Right lobe of liver (tissue), 6 donors: ENCODE measurements at regions not wholly inside any gene's neighbourhood (a gene's known extent, or its start where the extent isn't known, plus 50 kb on each side); places are given as distances from the start of the nearest gene placed in this dataset.

Experiments
- ATAC-seq, 4 donors: fragments of 200-7000 bp; cut with Tn5 transposase; one replicate each; pipeline ENCODE4 v1.9.1; 2020; ENCODE audit warnings: mild to moderate bottlenecking in 4 of 4, moderate library complexity in 4 of 4
- DNase-seq, 3 donors: peaks; one replicate each; pipeline ENCODE4 v3.0.0-alpha.2; 2020
- H3K27ac ChIP-seq, 3 donors: fragments of 200-600 bp; one replicate each; pipeline ENCODE4 v1.8.0; 2022
- H3K27me3 ChIP-seq, 2 donors: fragments of 200-600 bp; one replicate each; pipeline ENCODE4 v1.8.0; 2022
- H3K36me3 ChIP-seq, 4 donors: fragments of 200-600 bp; sonication (generic) in 1 of 4; one replicate each; pipeline versions ENCODE4 v1.5.1 to v1.8.0; 2017 to 2022; ENCODE audit warnings: control low read depth in 1 of 4
- H3K4me1 ChIP-seq, 4 donors: fragments of 200-600 bp; sonication (generic) in 1 of 4; one replicate each; pipeline versions ENCODE4 v1.5.1 to v1.8.0; 2017 to 2022; ENCODE audit warnings: control low read depth in 1 of 4
- H3K4me3 ChIP-seq, 3 donors: fragments of 200-600 bp; one replicate each; pipeline ENCODE4 v1.8.0; 2022
- H3K9me3 ChIP-seq, 4 donors: fragments of 200-600 bp; sonication (generic) in 1 of 4; one replicate each; pipeline versions ENCODE4 v1.5.1 to v1.8.0; 2017 to 2022; ENCODE audit warnings: control low read depth in 1 of 4
- CTCF ChIP-seq, 4 donors: fragments of 200-600 bp in 3 of 4; fragments of 450-650 bp in 1 of 4; IDR thresholded peaks; one replicate each; pipeline versions ENCODE4 v1.5.1 to v1.8.0; 2016 to 2022; ENCODE audit warnings: antibody characterized with exemption in 4 of 4, mild to moderate bottlenecking in 2 of 4
- POLR2A ChIP-seq: fragments of 450-650 bp; IDR thresholded peaks from one replicate; pipeline ENCODE4 v1.6.1; 2017; ENCODE audit warnings: antibody characterized with exemption, mild to moderate bottlenecking
- WGBS: methylation state at CpG from one replicate; pipeline ENCODE4 v1.1.6; 2018; ENCODE audit warnings: low coverage, low lambda C conversion rate; ENCODE audit not compliant: insufficient coverage; ENCODE audit errors: missing lambda C conversion rate; 5-methylcytosine and 5-hydroxymethylcytosine counted together
- intact Hi-C, 2 donors: fragments of 100-400 bp; cut with DNase I; formaldehyde crosslinking; loops; one replicate each; pipeline versions ENCODE4 v1.11.2 to v1.14.1; 2022
- donor health status: DM: no; HTN: yes; CAD: no.
- donor health status: DM: no; HTN: no; CAD: no.
- donor health status: DM: no; HTN: no; CAD: no.
- donor health status: DM: no; HTN: yes; CAD: no.
- donor health status: DM: no; HTN: yes; CAD: no.

DNA sequence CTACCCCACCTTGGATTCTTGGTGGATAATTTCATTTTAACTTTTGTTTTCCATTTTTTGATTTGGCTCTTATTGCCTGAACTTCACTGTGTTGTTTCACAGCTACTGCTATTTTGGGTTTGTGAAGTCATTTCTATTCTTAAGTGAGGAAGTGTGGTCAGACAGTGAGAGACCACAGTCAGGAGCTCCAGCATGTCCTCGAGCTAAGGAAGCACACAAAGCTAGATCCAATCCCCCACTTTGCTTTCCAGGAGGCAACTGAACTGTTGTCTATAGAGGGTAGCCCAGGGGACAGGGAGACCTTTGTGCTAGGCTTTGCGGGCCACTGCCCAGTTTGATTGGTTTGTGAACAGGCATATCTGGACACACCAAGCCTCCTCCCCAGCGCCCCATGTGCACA, 251.8 kb upstream of the KIRREL3 start:
- H3K4me1 ChIP-seq: no peaks in the 10 kb centered on the region
- H3K27ac ChIP-seq: no peak overlapping the region
- no peaks in the 10 kb centered on the region for H3K36me3 ChIP-seq
- H3K27me3 ChIP-seq: no peaks in the 10 kb centered on the region
- WGBS: 17% methylated on average over 1 of the region's 3 CpGs
- TF ChIP-seq POLR2A (no peak), CTCF (IDR thresholded peaks at IDR 0.05) (no peak)
- intact Hi-C loops: no loop called here
- H3K9me3 ChIP-seq: no peaks in the 10 kb centered on the region
- DNase-seq (no peak), ATAC-seq (no peak)
- H3K4me3 ChIP-seq: no peak overlapping the region

- WGBS: 75% methylated on average over 4 of the region's 4 CpGs
- Histone ChIP-seq H3K27ac (no peak overlapping the region), H3K4me1 (no peaks in the 10 kb centered on the region), H3K27me3 (no peaks in the 10 kb centered on the region), H3K9me3 (no peaks in the 10 kb centered on the region), H3K4me3 (no peak overlapping the region), H3K36me3 (no peaks in the 10 kb centered on the region)
- intact Hi-C loops: no loop called here
- TF ChIP-seq CTCF (IDR thresholded peaks at IDR 0.05): no peak
- no peak for TF ChIP-seq POLR2A
- no peak for DNase-seq
- no peak for ATAC-seq
These were observed 249.0 kb upstream of the KIRREL3 start for GRCh38 chr11:127249576-127249975.

DNA sequence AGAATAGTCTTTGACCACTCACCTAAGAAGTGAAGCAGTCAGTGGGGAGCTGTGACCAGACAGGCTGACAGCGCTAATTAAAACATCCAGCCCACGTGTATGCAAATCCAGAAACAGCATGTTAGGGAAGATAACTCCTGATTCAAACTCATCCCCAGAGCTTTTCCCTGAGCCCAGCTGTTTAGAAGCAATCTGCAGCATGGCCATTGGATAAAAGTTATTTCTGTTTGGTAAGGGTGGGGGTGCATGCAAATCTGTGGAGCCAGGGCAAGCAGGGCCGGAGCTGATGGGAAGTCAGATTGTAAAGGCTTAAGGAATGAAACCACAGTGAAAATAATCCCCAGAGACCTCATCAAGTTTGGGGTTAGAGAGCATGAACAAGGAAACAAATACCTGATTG, 247.9 kb upstream of the KIRREL3 start:
- TF ChIP-seq POLR2A (no peak), CTCF (IDR thresholded peaks at IDR 0.05) (no peak)
- no peak for ATAC-seq
- no peak for DNase-seq

DNA sequence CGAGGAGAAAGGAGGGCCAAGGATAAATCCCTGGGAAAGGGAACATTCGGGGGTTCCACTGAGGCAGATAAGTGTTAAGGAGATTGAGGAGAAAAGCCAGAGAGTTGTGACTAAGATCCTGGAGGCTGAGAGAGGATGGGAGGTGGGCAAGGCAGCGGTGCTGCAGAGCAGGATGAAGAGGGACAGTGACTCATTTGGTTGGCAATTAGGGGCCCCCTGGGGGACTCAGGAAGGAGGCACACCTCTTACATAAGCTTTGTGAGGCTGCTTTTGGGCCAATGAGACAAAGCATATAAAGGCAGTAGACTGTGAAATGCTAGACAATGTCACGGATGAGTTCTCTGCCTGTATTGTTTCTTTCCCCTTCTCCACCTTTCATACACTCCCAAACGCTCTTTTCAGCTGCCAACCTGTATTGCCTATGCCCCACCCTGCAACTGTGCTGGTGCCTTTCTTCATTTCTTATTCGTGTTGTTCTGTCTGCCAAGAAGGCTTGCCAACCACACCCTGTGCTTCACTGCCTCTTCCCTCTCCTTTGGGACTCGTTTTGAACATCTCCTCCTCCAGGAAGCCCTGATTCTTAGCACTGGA, 246.8 kb upstream of the KIRREL3 start:
- DNase-seq: no peak
- no peak overlapping the region for H3K27ac ChIP-seq
- no peaks in the 10 kb centered on the region for H3K9me3 ChIP-seq
- H3K4me3 ChIP-seq: no peak overlapping the region
- no peaks in the 10 kb centered on the region for H3K36me3 ChIP-seq
- no peak for ATAC-seq
- H3K4me1 ChIP-seq: no peaks in the 10 kb centered on the region
- TF ChIP-seq CTCF (IDR thresholded peaks at IDR 0.05): no peak
- TF ChIP-seq POLR2A: no peak
- intact Hi-C loops: no loop called here
- H3K27me3 ChIP-seq: no peaks in the 10 kb centered on the region
- WGBS: 42% methylated on average over 6 of the region's 7 CpGs

More for the DNA sequence above, 247.9 kb upstream of the KIRREL3 start:
- H3K27me3 ChIP-seq: no peaks in the 10 kb centered on the region
- no peaks in the 10 kb centered on the region for H3K36me3 ChIP-seq
- intact Hi-C loops: no loop called here
- no peaks in the 10 kb centered on the region for H3K4me1 ChIP-seq
- 51% methylated on average over 3 of the region's 3 CpGs for WGBS
- no peaks in the 10 kb centered on the region for H3K9me3 ChIP-seq
- no peak overlapping the region for H3K27ac ChIP-seq
- H3K4me3 ChIP-seq: no peak overlapping the region

DNA sequence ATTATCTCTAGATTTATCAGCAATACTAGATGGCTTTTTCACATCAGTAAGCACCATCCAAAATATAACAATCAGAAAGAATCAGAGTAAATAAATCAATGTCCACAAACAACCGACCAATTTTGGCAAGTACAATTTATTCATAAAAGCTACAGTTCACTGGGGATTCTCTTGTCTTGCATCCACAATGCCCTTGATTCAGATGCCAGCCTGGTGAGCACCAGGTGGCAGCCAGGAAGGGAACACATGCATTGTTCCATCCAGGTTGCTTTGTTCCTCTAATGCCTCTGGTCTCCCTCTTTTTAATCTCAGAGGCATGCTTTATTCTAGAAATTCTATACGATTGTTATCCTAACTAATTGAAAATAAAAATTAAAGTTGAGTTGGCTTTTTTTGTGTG, 242.1 kb upstream of the KIRREL3 start:
- no peak for TF ChIP-seq CTCF (IDR thresholded peaks at IDR 0.05)
- TF ChIP-seq POLR2A: no peak
- intact Hi-C loops: no loop called here
- DNase-seq (no peak), ATAC-seq (no peak)
- Histone ChIP-seq H3K4me3 (no peak overlapping the region), H3K36me3 (no peaks in the 10 kb centered on the region), H3K9me3 (no peaks in the 10 kb centered on the region), H3K27me3 (no peaks in the 10 kb centered on the region), H3K27ac (no peak overlapping the region), H3K4me1 (no peaks in the 10 kb centered on the region)
- WGBS: 21% methylated on average over 2 of the region's 2 CpGs
